ENCODE measurements at regions not wholly inside any gene's neighbourhood (a gene's known extent, or its start where the extent isn't known, plus 50 kb on each side); places are given as distances from the start of the nearest gene placed in this dataset.

DNA sequence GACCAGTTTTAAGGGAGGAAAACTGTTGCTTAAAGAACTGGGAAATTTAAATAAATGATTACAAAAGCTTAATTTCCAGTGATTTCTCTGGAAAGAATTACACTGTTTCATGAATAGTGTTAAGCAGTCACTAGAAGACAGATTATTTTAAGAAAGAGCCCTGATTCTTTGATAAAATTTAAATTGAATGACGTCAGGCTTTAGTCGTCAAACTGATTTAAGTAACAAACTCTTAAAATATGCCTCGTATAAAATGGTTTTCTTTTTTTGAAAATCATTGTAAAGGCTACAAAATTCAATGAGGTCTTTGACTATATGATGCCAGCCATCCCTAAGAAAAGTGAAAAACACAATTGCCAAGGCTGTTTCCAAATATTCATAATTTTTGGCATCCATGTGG lies 465.0 kb downstream of the NR4A2 start:
- no peaks in the 10 kb centered on the region for H3K36me3 Mint-ChIP-seq (ENCODE audit: low read depth)
- no peak for ATAC-seq
- no peaks in the 10 kb centered on the region for H3K9me3 Mint-ChIP-seq
- Histone ChIP-seq H3K79me2 (replicated peaks; ENCODE audit: insufficient read depth) (no peaks in the 10 kb centered on the region), H3K4me1 (ENCODE audit: insufficient read depth) (no peaks in the 10 kb centered on the region), H2AFZ (no peak overlapping the region), H3K27me3 (ENCODE audit: insufficient read depth) (no peaks in the 10 kb centered on the region), H3K36me3 (ENCODE audit: insufficient read depth) (no peaks in the 10 kb centered on the region), H3K9me2 (ENCODE audit: insufficient read depth) (no peaks in the 10 kb centered on the region), H3F3A (replicated peaks; ENCODE audit: low read depth) (no peaks in the 10 kb centered on the region), H3K4me3 (no peak overlapping the region), H3K27ac (ENCODE audit: low read depth) (no peak overlapping the region), H4K20me1 (replicated peaks; ENCODE audit: insufficient read depth) (no peaks in the 10 kb centered on the region), H3K4me2 (no peak overlapping the region)
- no peaks in the 10 kb centered on the region for H3K4me1 Mint-ChIP-seq
- H3K27ac Mint-ChIP-seq: no peak overlapping the region
- H3K27me3 Mint-ChIP-seq (ENCODE audit: insufficient read depth, low read depth, poor library complexity): no peaks in the 10 kb centered on the region
- H3K4me3 Mint-ChIP-seq: no peak overlapping the region
- TF ChIP-seq, protein P1, sequence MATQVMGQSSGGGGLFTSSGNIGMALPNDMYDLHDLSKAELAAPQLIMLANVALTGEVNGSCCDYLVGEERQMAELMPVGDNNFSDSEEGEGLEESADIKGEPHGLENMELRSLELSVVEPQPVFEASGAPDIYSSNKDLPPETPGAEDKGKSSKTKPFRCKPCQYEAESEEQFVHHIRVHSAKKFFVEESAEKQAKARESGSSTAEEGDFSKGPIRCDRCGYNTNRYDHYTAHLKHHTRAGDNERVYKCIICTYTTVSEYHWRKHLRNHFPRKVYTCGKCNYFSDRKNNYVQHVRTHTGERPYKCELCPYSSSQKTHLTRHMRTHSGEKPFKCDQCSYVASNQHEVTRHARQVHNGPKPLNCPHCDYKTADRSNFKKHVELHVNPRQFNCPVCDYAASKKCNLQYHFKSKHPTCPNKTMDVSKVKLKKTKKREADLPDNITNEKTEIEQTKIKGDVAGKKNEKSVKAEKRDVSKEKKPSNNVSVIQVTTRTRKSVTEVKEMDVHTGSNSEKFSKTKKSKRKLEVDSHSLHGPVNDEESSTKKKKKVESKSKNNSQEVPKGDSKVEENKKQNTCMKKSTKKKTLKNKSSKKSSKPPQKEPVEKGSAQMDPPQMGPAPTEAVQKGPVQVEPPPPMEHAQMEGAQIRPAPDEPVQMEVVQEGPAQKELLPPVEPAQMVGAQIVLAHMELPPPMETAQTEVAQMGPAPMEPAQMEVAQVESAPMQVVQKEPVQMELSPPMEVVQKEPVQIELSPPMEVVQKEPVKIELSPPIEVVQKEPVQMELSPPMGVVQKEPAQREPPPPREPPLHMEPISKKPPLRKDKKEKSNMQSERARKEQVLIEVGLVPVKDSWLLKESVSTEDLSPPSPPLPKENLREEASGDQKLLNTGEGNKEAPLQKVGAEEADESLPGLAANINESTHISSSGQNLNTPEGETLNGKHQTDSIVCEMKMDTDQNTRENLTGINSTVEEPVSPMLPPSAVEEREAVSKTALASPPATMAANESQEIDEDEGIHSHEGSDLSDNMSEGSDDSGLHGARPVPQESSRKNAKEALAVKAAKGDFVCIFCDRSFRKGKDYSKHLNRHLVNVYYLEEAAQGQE (IDR thresholded peaks at IDR 0.05; ENCODE audit: unreplicated experiment): no peak
- TF ChIP-seq JUNB (IDR thresholded peaks at IDR 0.05; ENCODE audit: unreplicated experiment): no peak
- TF ChIP-seq, protein P2, sequence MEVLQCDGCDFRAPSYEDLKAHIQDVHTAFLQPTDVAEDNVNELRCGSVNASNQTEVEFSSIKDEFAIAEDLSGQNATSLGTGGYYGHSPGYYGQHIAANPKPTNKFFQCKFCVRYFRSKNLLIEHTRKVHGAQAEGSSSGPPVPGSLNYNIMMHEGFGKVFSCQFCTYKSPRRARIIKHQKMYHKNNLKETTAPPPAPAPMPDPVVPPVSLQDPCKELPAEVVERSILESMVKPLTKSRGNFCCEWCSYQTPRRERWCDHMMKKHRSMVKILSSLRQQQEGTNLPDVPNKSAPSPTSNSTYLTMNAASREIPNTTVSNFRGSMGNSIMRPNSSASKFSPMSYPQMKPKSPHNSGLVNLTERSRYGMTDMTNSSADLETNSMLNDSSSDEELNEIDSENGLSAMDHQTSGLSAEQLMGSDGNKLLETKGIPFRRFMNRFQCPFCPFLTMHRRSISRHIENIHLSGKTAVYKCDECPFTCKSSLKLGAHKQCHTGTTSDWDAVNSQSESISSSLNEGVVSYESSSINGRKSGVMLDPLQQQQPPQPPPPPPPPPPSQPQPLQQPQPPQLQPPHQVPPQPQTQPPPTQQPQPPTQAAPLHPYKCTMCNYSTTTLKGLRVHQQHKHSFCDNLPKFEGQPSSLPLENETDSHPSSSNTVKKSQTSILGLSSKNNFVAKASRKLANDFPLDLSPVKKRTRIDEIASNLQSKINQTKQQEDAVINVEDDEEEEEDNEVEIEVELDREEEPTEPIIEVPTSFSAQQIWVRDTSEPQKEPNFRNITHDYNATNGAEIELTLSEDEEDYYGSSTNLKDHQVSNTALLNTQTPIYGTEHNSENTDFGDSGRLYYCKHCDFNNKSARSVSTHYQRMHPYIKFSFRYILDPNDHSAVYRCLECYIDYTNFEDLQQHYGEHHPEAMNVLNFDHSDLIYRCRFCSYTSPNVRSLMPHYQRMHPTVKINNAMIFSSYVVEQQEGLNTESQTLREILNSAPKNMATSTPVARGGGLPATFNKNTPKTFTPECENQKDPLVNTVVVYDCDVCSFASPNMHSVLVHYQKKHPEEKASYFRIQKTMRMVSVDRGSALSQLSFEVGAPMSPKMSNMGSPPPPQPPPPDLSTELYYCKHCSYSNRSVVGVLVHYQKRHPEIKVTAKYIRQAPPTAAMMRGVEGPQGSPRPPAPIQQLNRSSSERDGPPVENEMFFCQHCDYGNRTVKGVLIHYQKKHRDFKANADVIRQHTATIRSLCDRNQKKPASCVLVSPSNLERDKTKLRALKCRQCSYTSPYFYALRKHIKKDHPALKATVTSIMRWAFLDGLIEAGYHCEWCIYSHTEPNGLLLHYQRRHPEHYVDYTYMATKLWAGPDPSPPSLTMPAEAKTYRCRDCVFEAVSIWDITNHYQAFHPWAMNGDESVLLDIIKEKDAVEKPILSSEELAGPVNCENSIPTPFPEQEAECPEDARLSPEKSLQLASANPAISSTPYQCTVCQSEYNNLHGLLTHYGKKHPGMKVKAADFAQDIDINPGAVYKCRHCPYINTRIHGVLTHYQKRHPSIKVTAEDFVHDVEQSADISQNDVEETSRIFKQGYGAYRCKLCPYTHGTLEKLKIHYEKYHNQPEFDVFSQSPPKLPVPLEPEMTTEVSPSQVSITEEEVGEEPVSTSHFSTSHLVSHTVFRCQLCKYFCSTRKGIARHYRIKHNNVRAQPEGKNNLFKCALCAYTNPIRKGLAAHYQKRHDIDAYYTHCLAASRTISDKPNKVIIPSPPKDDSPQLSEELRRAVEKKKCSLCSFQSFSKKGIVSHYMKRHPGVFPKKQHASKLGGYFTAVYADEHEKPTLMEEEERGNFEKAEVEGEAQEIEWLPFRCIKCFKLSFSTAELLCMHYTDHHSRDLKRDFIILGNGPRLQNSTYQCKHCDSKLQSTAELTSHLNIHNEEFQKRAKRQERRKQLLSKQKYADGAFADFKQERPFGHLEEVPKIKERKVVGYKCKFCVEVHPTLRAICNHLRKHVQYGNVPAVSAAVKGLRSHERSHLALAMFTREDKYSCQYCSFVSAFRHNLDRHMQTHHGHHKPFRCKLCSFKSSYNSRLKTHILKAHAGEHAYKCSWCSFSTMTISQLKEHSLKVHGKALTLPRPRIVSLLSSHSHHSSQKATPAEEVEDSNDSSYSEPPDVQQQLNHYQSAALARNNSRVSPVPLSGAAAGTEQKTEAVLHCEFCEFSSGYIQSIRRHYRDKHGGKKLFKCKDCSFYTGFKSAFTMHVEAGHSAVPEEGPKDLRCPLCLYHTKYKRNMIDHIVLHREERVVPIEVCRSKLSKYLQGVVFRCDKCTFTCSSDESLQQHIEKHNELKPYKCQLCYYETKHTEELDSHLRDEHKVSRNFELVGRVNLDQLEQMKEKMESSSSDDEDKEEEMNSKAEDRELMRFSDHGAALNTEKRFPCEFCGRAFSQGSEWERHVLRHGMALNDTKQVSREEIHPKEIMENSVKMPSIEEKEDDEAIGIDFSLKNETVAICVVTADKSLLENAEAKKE (CRISPR knock-in tag; IDR thresholded peaks at IDR 0.05): no peak
- TF ChIP-seq ZNF331 (CRISPR knock-in tag; IDR thresholded peaks at IDR 0.05; ENCODE audit: low read depth): no peak
- TF ChIP-seq NANOG (IDR thresholded peaks at IDR 0.05; ENCODE audit: borderline replicate concordance): no peak
- TF ChIP-seq STAT1 (IDR thresholded peaks at IDR 0.05; ENCODE audit: unreplicated experiment): no peak
- TF ChIP-seq EZH2 (IDR thresholded peaks at IDR 0.05; ENCODE audit: low read depth, unreplicated experiment): no peak
- TF ChIP-seq ZNF114 (CRISPR knock-in tag; IDR thresholded peaks at IDR 0.05): no peak
- no peak for TF ChIP-seq POLR2AphosphoS5 (IDR thresholded peaks at IDR 0.05; ENCODE audit: low read depth)
- TF ChIP-seq, protein P3, sequence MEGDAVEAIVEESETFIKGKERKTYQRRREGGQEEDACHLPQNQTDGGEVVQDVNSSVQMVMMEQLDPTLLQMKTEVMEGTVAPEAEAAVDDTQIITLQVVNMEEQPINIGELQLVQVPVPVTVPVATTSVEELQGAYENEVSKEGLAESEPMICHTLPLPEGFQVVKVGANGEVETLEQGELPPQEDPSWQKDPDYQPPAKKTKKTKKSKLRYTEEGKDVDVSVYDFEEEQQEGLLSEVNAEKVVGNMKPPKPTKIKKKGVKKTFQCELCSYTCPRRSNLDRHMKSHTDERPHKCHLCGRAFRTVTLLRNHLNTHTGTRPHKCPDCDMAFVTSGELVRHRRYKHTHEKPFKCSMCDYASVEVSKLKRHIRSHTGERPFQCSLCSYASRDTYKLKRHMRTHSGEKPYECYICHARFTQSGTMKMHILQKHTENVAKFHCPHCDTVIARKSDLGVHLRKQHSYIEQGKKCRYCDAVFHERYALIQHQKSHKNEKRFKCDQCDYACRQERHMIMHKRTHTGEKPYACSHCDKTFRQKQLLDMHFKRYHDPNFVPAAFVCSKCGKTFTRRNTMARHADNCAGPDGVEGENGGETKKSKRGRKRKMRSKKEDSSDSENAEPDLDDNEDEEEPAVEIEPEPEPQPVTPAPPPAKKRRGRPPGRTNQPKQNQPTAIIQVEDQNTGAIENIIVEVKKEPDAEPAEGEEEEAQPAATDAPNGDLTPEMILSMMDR (conservative IDR thresholded peaks at IDR 0.05; ENCODE audit: low read depth in 2 of 2): no peak
- TF ChIP-seq, protein P4, sequence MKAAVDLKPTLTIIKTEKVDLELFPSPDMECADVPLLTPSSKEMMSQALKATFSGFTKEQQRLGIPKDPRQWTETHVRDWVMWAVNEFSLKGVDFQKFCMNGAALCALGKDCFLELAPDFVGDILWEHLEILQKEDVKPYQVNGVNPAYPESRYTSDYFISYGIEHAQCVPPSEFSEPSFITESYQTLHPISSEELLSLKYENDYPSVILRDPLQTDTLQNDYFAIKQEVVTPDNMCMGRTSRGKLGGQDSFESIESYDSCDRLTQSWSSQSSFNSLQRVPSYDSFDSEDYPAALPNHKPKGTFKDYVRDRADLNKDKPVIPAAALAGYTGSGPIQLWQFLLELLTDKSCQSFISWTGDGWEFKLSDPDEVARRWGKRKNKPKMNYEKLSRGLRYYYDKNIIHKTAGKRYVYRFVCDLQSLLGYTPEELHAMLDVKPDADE (IDR thresholded peaks at IDR 0.05): no peak
- TF ChIP-seq EZH2phosphoT487 (IDR thresholded peaks at IDR 0.05; ENCODE audit: unreplicated experiment): no peak
- no peak for TF ChIP-seq CREB1 (CRISPR knock-in tag; IDR thresholded peaks at IDR 0.05; ENCODE audit: low read depth)
- no peak for DNase-seq (ENCODE audit: low spot score)

All from GM23338 (cell line).